ENCODE measurements at regions not wholly inside any gene's neighbourhood (a gene's known extent, or its start where the extent isn't known, plus 50 kb on each side); places are given as distances from the start of the nearest gene placed in this dataset.

GRCh38 chr10:111177379-111177778 lies 100.5 kb downstream of the ADRA2A start:
- TF ChIP-seq CTCF (IDR thresholded peaks at IDR 0.05) (no peak), POLR2A (IDR thresholded peaks at IDR 0.05) (no peak)
